ENCODE measurements at regions not wholly inside any gene's neighbourhood (a gene's known extent, or its start where the extent isn't known, plus 50 kb on each side); places are given as distances from the start of the nearest gene placed in this dataset.
"Not testable (repeated sequence)": the region's sequence is repeated elsewhere in the genome, so short reads cannot be mapped to it uniquely, and the experiment has no call there.

DNA sequence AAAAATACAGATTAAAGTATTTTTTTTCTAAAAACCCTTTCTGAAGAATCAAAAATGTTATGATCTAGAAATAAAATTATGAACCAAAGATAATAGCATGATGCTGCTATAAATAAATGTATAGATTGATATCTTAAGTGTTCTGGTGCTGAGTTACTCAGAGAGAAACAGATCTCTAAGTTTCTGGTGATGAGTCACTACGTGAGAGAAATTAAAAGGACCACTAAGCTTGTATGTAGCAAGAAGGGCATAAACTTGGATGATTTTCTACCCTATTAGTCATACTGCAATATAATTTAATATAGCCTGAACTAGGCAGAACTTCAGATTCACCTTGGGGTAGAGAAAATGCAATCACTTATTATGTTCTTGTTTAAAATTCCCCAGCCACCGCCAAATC, 514.8 kb downstream of the AMY1C start:
- Histone ChIP-seq H3K4me1 (ENCODE audit: control extremely low read depth in 1 of 4, control insufficient read depth in 4 of 4, insufficient read depth in 4 of 4, low read length in 3 of 4) (no peaks in the 10 kb centered on the region), H3K36me3 (ENCODE audit: control insufficient read depth in 4 of 4, insufficient read depth in 4 of 4, low read length in 3 of 4) (no peaks in the 10 kb centered on the region), H3K4me3 (ENCODE audit: control insufficient read depth in 1 of 7, extremely low read depth in 1 of 7, insufficient read depth in 4 of 7, low read depth in 2 of 7, low read length in 6 of 7) (no peak overlapping the region), H3K27me3 (replicated peaks in 2 of 5; ENCODE audit: control insufficient read depth in 4 of 5, insufficient read depth in 5 of 5, low read length in 4 of 5) (no peaks in the 10 kb centered on the region), H3K27ac (ENCODE audit: insufficient read depth in 1 of 2, low read depth in 1 of 2, low read length in 2 of 2, poor library complexity in 1 of 2, severe bottlenecking in 2 of 2) (no peak overlapping the region), H3K9me3 (ENCODE audit: control extremely low read depth in 1 of 5, control insufficient read depth in 4 of 5, insufficient read depth in 2 of 5, low read depth in 1 of 5, low read length in 4 of 5) (no peaks in the 10 kb centered on the region)
- no CpG with 5 or more reads among the region's 2 CpGs for WGBS (ENCODE audit: insufficient coverage)
- CTCF ChIA-PET = no interaction called here
- POLR2A ChIA-PET = no interaction called here
- no peak for DNase-seq

DNA sequence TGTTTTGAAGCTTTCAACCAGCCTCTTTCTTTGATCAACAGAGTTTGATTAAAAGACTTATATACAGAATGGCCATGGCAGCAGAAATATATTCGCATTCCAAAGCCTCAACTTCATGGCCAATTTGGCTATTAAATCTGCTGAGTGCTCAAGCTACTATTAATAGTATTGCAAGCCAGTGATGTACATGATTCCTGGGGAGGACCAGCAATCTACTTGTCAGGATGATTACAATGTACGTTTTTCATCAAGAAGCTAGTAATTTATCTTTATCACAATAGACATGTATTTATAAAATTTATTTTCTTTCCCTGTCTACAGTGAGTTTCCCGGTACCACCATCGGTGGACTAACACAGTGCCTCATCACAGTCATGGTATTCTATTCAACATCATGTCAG, 515.5 kb downstream of the AMY1C start:
- Histone ChIP-seq H3K4me3 (ENCODE audit: control insufficient read depth in 1 of 7, extremely low read depth in 1 of 7, insufficient read depth in 4 of 7, low read depth in 2 of 7, low read length in 6 of 7) (no peak overlapping the region), H3K27ac (ENCODE audit: insufficient read depth in 1 of 2, low read depth in 1 of 2, low read length in 2 of 2, poor library complexity in 1 of 2, severe bottlenecking in 2 of 2) (no peak overlapping the region), H3K27me3 (replicated peaks in 2 of 5; ENCODE audit: control insufficient read depth in 4 of 5, insufficient read depth in 5 of 5, low read length in 4 of 5) (no peaks in the 10 kb centered on the region), H3K36me3 (ENCODE audit: control insufficient read depth in 4 of 4, insufficient read depth in 4 of 4, low read length in 3 of 4) (no peaks in the 10 kb centered on the region), H3K9me3 (ENCODE audit: control extremely low read depth in 1 of 5, control insufficient read depth in 4 of 5, insufficient read depth in 2 of 5, low read depth in 1 of 5, low read length in 4 of 5) (no peaks in the 10 kb centered on the region), H3K4me1 (ENCODE audit: control extremely low read depth in 1 of 4, control insufficient read depth in 4 of 4, insufficient read depth in 4 of 4, low read length in 3 of 4) (no peaks in the 10 kb centered on the region)
- 78% methylated on average over 3 of the region's 4 CpGs for WGBS (ENCODE audit: insufficient coverage)
- DNase-seq = no peak
- CTCF ChIA-PET = no interaction called here
- POLR2A ChIA-PET = no interaction called here

DNA sequence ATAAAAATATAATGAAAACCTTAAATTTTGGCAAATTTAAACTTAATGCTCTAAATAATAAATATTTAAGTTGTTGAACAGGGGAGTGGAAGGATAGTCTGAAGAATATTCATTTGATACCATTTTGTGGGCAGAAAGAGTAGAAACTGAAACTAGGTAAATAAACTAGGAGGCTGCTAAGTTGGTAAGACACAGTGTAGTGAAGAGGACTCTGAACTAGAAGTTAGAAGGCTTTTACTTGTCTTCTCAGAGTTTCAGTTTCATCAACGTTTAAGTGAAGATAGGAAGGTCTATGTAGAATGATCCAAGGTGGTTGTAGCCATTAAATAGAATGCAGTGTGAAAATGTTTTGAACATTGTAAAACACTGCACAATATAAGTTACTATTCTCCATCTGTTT, 516.9 kb downstream of the AMY1C start:
- DNase-seq = no peak
- no peaks in the 10 kb centered on the region for H3K9me3 ChIP-seq (ENCODE audit: control extremely low read depth in 1 of 5, control insufficient read depth in 4 of 5, insufficient read depth in 2 of 5, low read depth in 1 of 5, low read length in 4 of 5)
- no CpG with 5 or more reads among the region's 1 CpG for WGBS (ENCODE audit: insufficient coverage)

DNA sequence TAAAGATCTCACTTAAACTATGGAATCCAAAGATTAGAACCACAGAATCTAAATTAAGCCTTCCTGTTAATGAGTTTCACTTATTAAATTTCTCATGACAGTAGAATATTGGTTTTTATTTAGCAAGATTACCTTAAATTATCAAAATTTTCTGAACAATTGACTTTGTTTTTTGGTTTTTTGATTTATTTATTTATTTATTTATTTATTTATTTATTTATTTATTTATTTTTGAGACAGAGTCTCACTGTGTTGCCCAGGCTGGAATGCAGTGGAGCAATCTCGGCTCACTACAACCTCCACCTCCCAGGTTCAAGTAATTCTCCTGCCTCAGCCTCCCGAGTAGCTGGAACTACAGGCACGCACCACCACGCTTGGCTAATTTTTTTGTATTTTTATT, 538.6 kb downstream of the AMY1C start:
- CTCF ChIA-PET; H3K9me3 ChIP-seq (ENCODE audit: control extremely low read depth in 1 of 5, control insufficient read depth in 4 of 5, insufficient read depth in 2 of 5, low read depth in 1 of 5, low read length in 4 of 5): not testable (repeated sequence)
- WGBS (ENCODE audit: insufficient coverage) = 100% methylated on average over 1 of the region's 4 CpGs

More for the DNA sequence above, 516.9 kb downstream of the AMY1C start:
- CTCF ChIA-PET = no interaction called here
- no peak overlapping the region for H3K4me3 ChIP-seq (ENCODE audit: control insufficient read depth in 1 of 7, extremely low read depth in 1 of 7, insufficient read depth in 4 of 7, low read depth in 2 of 7, low read length in 6 of 7)
- POLR2A ChIA-PET = no interaction called here
- no peaks in the 10 kb centered on the region for H3K27me3 ChIP-seq (replicated peaks in 2 of 5; ENCODE audit: control insufficient read depth in 4 of 5, insufficient read depth in 5 of 5, low read length in 4 of 5)
- H3K36me3 ChIP-seq (ENCODE audit: control insufficient read depth in 4 of 4, insufficient read depth in 4 of 4, low read length in 3 of 4) = no peaks in the 10 kb centered on the region
- no peaks in the 10 kb centered on the region for H3K4me1 ChIP-seq (ENCODE audit: control extremely low read depth in 1 of 4, control insufficient read depth in 4 of 4, insufficient read depth in 4 of 4, low read length in 3 of 4)
- no peak overlapping the region for H3K27ac ChIP-seq (ENCODE audit: insufficient read depth in 1 of 2, low read depth in 1 of 2, low read length in 2 of 2, poor library complexity in 1 of 2, severe bottlenecking in 2 of 2)

GRCh38 chr1:104291156-104291555, 541.5 kb downstream of the AMY1C start:
- Histone ChIP-seq H3K27me3 (replicated peaks in 2 of 5; ENCODE audit: control insufficient read depth in 4 of 5, insufficient read depth in 5 of 5, low read length in 4 of 5) (no peaks in the 10 kb centered on the region), H3K27ac (ENCODE audit: insufficient read depth in 1 of 2, low read depth in 1 of 2, low read length in 2 of 2, poor library complexity in 1 of 2, severe bottlenecking in 2 of 2) (no peak overlapping the region), H3K9me3 (ENCODE audit: control extremely low read depth in 1 of 5, control insufficient read depth in 4 of 5, insufficient read depth in 2 of 5, low read depth in 1 of 5, low read length in 4 of 5) (no peaks in the 10 kb centered on the region), H3K36me3 (ENCODE audit: control insufficient read depth in 4 of 4, insufficient read depth in 4 of 4, low read length in 3 of 4) (no peaks in the 10 kb centered on the region), H3K4me3 (ENCODE audit: control insufficient read depth in 1 of 7, extremely low read depth in 1 of 7, insufficient read depth in 4 of 7, low read depth in 2 of 7, low read length in 6 of 7) (no peak overlapping the region), H3K4me1 (ENCODE audit: control extremely low read depth in 1 of 4, control insufficient read depth in 4 of 4, insufficient read depth in 4 of 4, low read length in 3 of 4) (peaks cover 0 to 2% (median 0%) of the 10 kb centered on the region in 4 experiments)
- ChIA-PET POLR2A (no interaction called here), CTCF (no interaction called here)
- WGBS (ENCODE audit: insufficient coverage) = no CpG with 5 or more reads among the region's 1 CpG
- no peak for DNase-seq

More for the DNA sequence above, 538.6 kb downstream of the AMY1C start:
- H3K4me3 ChIP-seq (ENCODE audit: control insufficient read depth in 1 of 7, extremely low read depth in 1 of 7, insufficient read depth in 4 of 7, low read depth in 2 of 7, low read length in 6 of 7); H3K27ac ChIP-seq (ENCODE audit: insufficient read depth in 1 of 2, low read depth in 1 of 2, low read length in 2 of 2, poor library complexity in 1 of 2, severe bottlenecking in 2 of 2); H3K27me3 ChIP-seq (replicated peaks in 2 of 5; ENCODE audit: control insufficient read depth in 4 of 5, insufficient read depth in 5 of 5, low read length in 4 of 5); POLR2A ChIA-PET; H3K4me1 ChIP-seq (ENCODE audit: control extremely low read depth in 1 of 4, control insufficient read depth in 4 of 4, insufficient read depth in 4 of 4, low read length in 3 of 4); H3K36me3 ChIP-seq (ENCODE audit: control insufficient read depth in 4 of 4, insufficient read depth in 4 of 4, low read length in 3 of 4); DNase-seq: not testable (repeated sequence)

GRCh38 chr1:104294259-104294658, 544.6 kb downstream of the AMY1C start:
- 0% methylated on average over 1 of the region's 3 CpGs for WGBS (ENCODE audit: insufficient coverage)
- Histone ChIP-seq H3K27me3 (replicated peaks in 2 of 5; ENCODE audit: control insufficient read depth in 4 of 5, insufficient read depth in 5 of 5, low read length in 4 of 5) (no peaks in the 10 kb centered on the region), H3K4me3 (ENCODE audit: control insufficient read depth in 1 of 7, extremely low read depth in 1 of 7, insufficient read depth in 4 of 7, low read depth in 2 of 7, low read length in 6 of 7) (no peak overlapping the region), H3K36me3 (ENCODE audit: control insufficient read depth in 4 of 4, insufficient read depth in 4 of 4, low read length in 3 of 4) (no peaks in the 10 kb centered on the region), H3K4me1 (ENCODE audit: control extremely low read depth in 1 of 4, control insufficient read depth in 4 of 4, insufficient read depth in 4 of 4, low read length in 3 of 4) (peaks cover 0 to 2% (median 0%) of the 10 kb centered on the region in 4 experiments), H3K27ac (ENCODE audit: insufficient read depth in 1 of 2, low read depth in 1 of 2, low read length in 2 of 2, poor library complexity in 1 of 2, severe bottlenecking in 2 of 2) (no peak overlapping the region), H3K9me3 (ENCODE audit: control extremely low read depth in 1 of 5, control insufficient read depth in 4 of 5, insufficient read depth in 2 of 5, low read depth in 1 of 5, low read length in 4 of 5) (no peaks in the 10 kb centered on the region)
- POLR2A ChIA-PET = no interaction called here
- DNase-seq = peak in 1 of 3 donors; percentile 13
- CTCF ChIA-PET = no interaction called here

DNA sequence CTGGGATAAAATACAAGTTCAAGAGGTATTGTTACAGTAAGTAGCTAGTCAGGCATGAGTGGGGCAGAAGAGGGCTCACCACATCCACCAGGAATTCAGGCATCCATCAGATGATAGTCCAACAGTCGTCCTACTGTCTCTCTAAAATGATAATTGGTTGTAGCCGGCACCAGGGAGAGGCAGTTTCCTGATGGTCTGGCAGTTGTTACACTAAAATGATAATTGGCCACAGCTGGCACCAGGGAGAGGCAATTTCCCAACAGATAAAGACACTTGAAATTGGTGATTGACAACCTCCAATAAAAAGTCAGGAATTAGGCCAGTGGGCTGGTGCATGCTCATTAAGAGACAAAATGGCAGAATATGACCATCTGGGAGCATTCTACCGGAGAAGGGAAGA, 545.8 kb downstream of the AMY1C start:
- no peaks in the 10 kb centered on the region for H3K36me3 ChIP-seq (ENCODE audit: control insufficient read depth in 4 of 4, insufficient read depth in 4 of 4, low read length in 3 of 4)
- ChIA-PET POLR2A (no interaction called here), CTCF (no interaction called here)
- no peaks in the 10 kb centered on the region for H3K9me3 ChIP-seq (ENCODE audit: control extremely low read depth in 1 of 5, control insufficient read depth in 4 of 5, insufficient read depth in 2 of 5, low read depth in 1 of 5, low read length in 4 of 5)
- H3K4me3 ChIP-seq (ENCODE audit: control insufficient read depth in 1 of 7, extremely low read depth in 1 of 7, insufficient read depth in 4 of 7, low read depth in 2 of 7, low read length in 6 of 7) = no peak overlapping the region
- WGBS (ENCODE audit: insufficient coverage) = 71% methylated on average over 2 of the region's 3 CpGs
- no peaks in the 10 kb centered on the region for H3K27me3 ChIP-seq (replicated peaks in 2 of 5; ENCODE audit: control insufficient read depth in 4 of 5, insufficient read depth in 5 of 5, low read length in 4 of 5)
- peaks cover 0 to 2% (median 0%) of the 10 kb centered on the region in 4 experiments for H3K4me1 ChIP-seq (ENCODE audit: control extremely low read depth in 1 of 4, control insufficient read depth in 4 of 4, insufficient read depth in 4 of 4, low read length in 3 of 4)
- H3K27ac ChIP-seq (ENCODE audit: insufficient read depth in 1 of 2, low read depth in 1 of 2, low read length in 2 of 2, poor library complexity in 1 of 2, severe bottlenecking in 2 of 2) = no peak overlapping the region
- DNase-seq = no peak
